Mesenchymal stem cell (in vitro differentiated cells and primary cell): ENCODE measurements at regions not wholly inside any gene's neighbourhood (a gene's known extent, or its start where the extent isn't known, plus 50 kb on each side); places are given as distances from the start of the nearest gene placed in this dataset.

Experiments used
- DNase-seq: peaks from one replicate; pipeline ENCODE4 v3.0.0-alpha.2; 2013
- H2AFZ ChIP-seq: one replicate; pipeline ENCODE4 v1.6.1; 2013; ENCODE audit warnings: low read depth, mild to moderate bottlenecking, control low read depth, inconsistent platforms, low read length, moderate library complexity
- H2AK5ac ChIP-seq: 2 replicates; pipeline ENCODE4 v1.6.1; 2013; ENCODE audit warnings: low read length, moderate library complexity, mild to moderate bottlenecking, inconsistent platforms; ENCODE audit not compliant: severe bottlenecking
- H2BK120ac ChIP-seq: one replicate; pipeline ENCODE4 v1.6.1; 2013; ENCODE audit warnings: low read depth, mild to moderate bottlenecking, inconsistent platforms, low read length, moderate library complexity
- H2BK12ac ChIP-seq, 2 experiments: one replicate each; pipeline ENCODE4 v1.6.1; 2013; ENCODE audit warnings: inconsistent platforms in 2 of 2, low read length in 2 of 2, mild to moderate bottlenecking in 2 of 2, moderate library complexity in 2 of 2, control low read depth in 1 of 2
- H2BK15ac ChIP-seq: one replicate; pipeline ENCODE4 v1.6.1; 2013; ENCODE audit warnings: mild to moderate bottlenecking, low read depth, inconsistent platforms; ENCODE audit not compliant: poor library complexity, severe bottlenecking
- H2BK5ac ChIP-seq: 2 replicates; pipeline ENCODE4 v1.6.1; 2013; ENCODE audit warnings: low read depth, mild to moderate bottlenecking, low read length, control low read depth, inconsistent platforms; ENCODE audit not compliant: poor library complexity, severe bottlenecking
- H3K14ac ChIP-seq, 2 experiments: one replicate each; pipeline ENCODE4 v1.6.1; 2013; ENCODE audit warnings: inconsistent platforms in 2 of 2, low read length in 2 of 2, control low read depth in 1 of 2, mild to moderate bottlenecking in 1 of 2, moderate library complexity in 1 of 2
- H3K18ac ChIP-seq, 2 experiments: one replicate each; pipeline ENCODE4 v1.6.1; 2013; ENCODE audit warnings: inconsistent platforms in 2 of 2, low read length in 2 of 2, control low read depth in 1 of 2, low read depth in 1 of 2, mild to moderate bottlenecking in 1 of 2
- H3K23ac ChIP-seq, 2 experiments: one replicate each; pipeline ENCODE4 v1.6.1; 2013; ENCODE audit warnings: inconsistent platforms in 2 of 2, low read length in 2 of 2, mild to moderate bottlenecking in 2 of 2, moderate library complexity in 2 of 2, control low read depth in 1 of 2
- H3K27ac ChIP-seq: 2 replicates; pipeline ENCODE4 v1.5.1; 2013; ENCODE audit warnings: mild to moderate bottlenecking, moderate library complexity, low read length, control low read depth, inconsistent platforms; ENCODE audit not compliant: poor library complexity, severe bottlenecking
- H3K27me3 ChIP-seq, 2 experiments: 2 replicates each; pipeline versions ENCODE4 v1.6.1 to v1.7.0; 2013; ENCODE audit warnings: low read length in 2 of 2, mild to moderate bottlenecking in 2 of 2, moderate library complexity in 2 of 2, control low read depth in 1 of 2, inconsistent platforms in 1 of 2; ENCODE audit not compliant: control insufficient read depth in 1 of 2, insufficient read depth in 1 of 2
- H3K36me3 ChIP-seq, 2 experiments: 2 replicates each; pipeline versions ENCODE4 v1.6.1 to v1.7.0; 2013; ENCODE audit warnings: low read length in 2 of 2, control low read depth in 1 of 2, inconsistent platforms in 1 of 2, low read depth in 1 of 2, mild to moderate bottlenecking in 1 of 2; ENCODE audit not compliant: insufficient read depth in 2 of 2, control insufficient read depth in 1 of 2
- H3K4ac ChIP-seq, 2 experiments: one replicate each; pipeline ENCODE4 v1.6.1; 2013; ENCODE audit warnings: inconsistent platforms in 2 of 2, low read length in 2 of 2, mild to moderate bottlenecking in 2 of 2, moderate library complexity in 2 of 2, control low read depth in 1 of 2, low read depth in 1 of 2
- H3K4me1 ChIP-seq: 2 replicates; pipeline ENCODE4 v1.6.1; 2013; ENCODE audit warnings: low read depth, low read length, control low read depth; ENCODE audit not compliant: control insufficient read depth, insufficient read depth
- H3K4me2 ChIP-seq: 2 replicates; pipeline ENCODE4 v1.6.1; 2013; ENCODE audit warnings: low read length, mild to moderate bottlenecking, inconsistent platforms; ENCODE audit not compliant: poor library complexity, severe bottlenecking
- H3K4me3 ChIP-seq, 2 experiments: 2 replicates each; pipeline versions ENCODE4 v1.5.1 to v1.7.0; 2013; ENCODE audit warnings: low read length in 2 of 2, mild to moderate bottlenecking in 2 of 2, control low read depth in 1 of 2, low read depth in 1 of 2; ENCODE audit not compliant: insufficient read depth in 1 of 2
- H3K79me1 ChIP-seq: replicated peaks from 2 replicates; pipeline ENCODE4 v1.6.1; 2013; ENCODE audit warnings: mild to moderate bottlenecking, control low read depth, low read length, inconsistent platforms; ENCODE audit not compliant: poor library complexity, severe bottlenecking
- H3K9ac ChIP-seq: 2 replicates; pipeline ENCODE4 v1.7.0; 2013; ENCODE audit warnings: mild to moderate bottlenecking, low read length, moderate library complexity
- H3K9me3 ChIP-seq: 2 replicates; pipeline ENCODE4 v1.7.0; 2013; ENCODE audit warnings: mild to moderate bottlenecking, low read length; ENCODE audit not compliant: control insufficient read depth
- H4K8ac ChIP-seq: one replicate; pipeline ENCODE4 v1.6.1; 2013; ENCODE audit warnings: inconsistent platforms, mild to moderate bottlenecking, low read length, moderate library complexity
- H4K91ac ChIP-seq: one replicate; pipeline ENCODE4 v1.6.1; 2013; ENCODE audit warnings: mild to moderate bottlenecking, low read length, inconsistent platforms
- WGBS: methylation state at CpG from one replicate; pipeline ENCODE4 v1.1.7; 2013; ENCODE audit warnings: mixed read lengths; 5-methylcytosine and 5-hydroxymethylcytosine counted together

GRCh38 chr5:85646036-85646435 is 971.7 kb upstream of the COX7C start:
- Histone ChIP-seq H2BK15ac (no peak overlapping the region), H3K27ac (no peak overlapping the region), H3K4me3 (no peak overlapping the region), H3K18ac (no peak overlapping the region), H3K4me2 (no peak overlapping the region), H3K23ac (no peak overlapping the region), H3K4ac (no peak overlapping the region), H4K8ac (no peak overlapping the region), H3K9ac (no peak overlapping the region), H2BK5ac (no peak overlapping the region), H3K27me3 (no peaks in the 10 kb centered on the region), H3K36me3 (no peaks in the 10 kb centered on the region), H3K9me3 (peaks cover 3% of the 10 kb centered on the region), H3K79me1 (no peaks in the 10 kb centered on the region), H2AFZ (no peak overlapping the region), H2AK5ac (no peak overlapping the region), H2BK120ac (no peak overlapping the region), H2BK12ac (no peak overlapping the region), H4K91ac (no peak overlapping the region), H3K14ac (no peak overlapping the region), H3K4me1 (no peaks in the 10 kb centered on the region)
- 95% methylated on average over 5 of the region's 7 CpGs for WGBS
- DNase-seq, result no peak

GRCh38 chr5:85646641-85647040 is 971.1 kb upstream of the COX7C start:
- Histone ChIP-seq H3K14ac (no peak overlapping the region), H3K27me3 (no peaks in the 10 kb centered on the region), H3K4me2 (no peak overlapping the region), H2BK15ac (no peak overlapping the region), H3K4me1 (no peaks in the 10 kb centered on the region), H3K79me1 (no peaks in the 10 kb centered on the region), H3K9me3 (peaks cover 3% of the 10 kb centered on the region), H2BK120ac (no peak overlapping the region), H2AK5ac (no peak overlapping the region), H3K18ac (no peak overlapping the region), H4K91ac (no peak overlapping the region), H3K4me3 (no peak overlapping the region), H3K23ac (no peak overlapping the region), H2AFZ (no peak overlapping the region), H3K9ac (no peak overlapping the region), H3K27ac (no peak overlapping the region), H4K8ac (no peak overlapping the region), H2BK12ac (no peak overlapping the region), H3K4ac (no peak overlapping the region), H2BK5ac (no peak overlapping the region), H3K36me3 (no peaks in the 10 kb centered on the region)
- DNase-seq, result no peak
- WGBS, result 96% methylated on average over 2 of the region's 2 CpGs

- Histone ChIP-seq H3K9ac (no peak overlapping the region), H2BK15ac (no peak overlapping the region), H2AFZ (no peak overlapping the region), H3K4me3 (no peak overlapping the region), H3K4me2 (no peak overlapping the region), H3K4me1 (no peaks in the 10 kb centered on the region), H3K79me1 (no peaks in the 10 kb centered on the region), H3K36me3 (no peaks in the 10 kb centered on the region), H3K27me3 (no peaks in the 10 kb centered on the region), H3K4ac (no peak overlapping the region), H4K91ac (no peak overlapping the region), H3K14ac (no peak overlapping the region), H2AK5ac (no peak overlapping the region), H3K9me3 (peaks cover 3% of the 10 kb centered on the region), H2BK12ac (no peak overlapping the region), H3K27ac (no peak overlapping the region), H3K18ac (no peak overlapping the region), H4K8ac (no peak overlapping the region), H3K23ac (no peak overlapping the region), H2BK5ac (no peak overlapping the region), H2BK120ac (no peak overlapping the region)
- 87% methylated on average over 25 of the region's 25 CpGs for WGBS
- no peak for DNase-seq
These were observed 970.2 kb upstream of the COX7C start for GRCh38 chr5:85647349-85648127.

- Histone ChIP-seq H4K8ac (no peak overlapping the region), H2AK5ac (no peak overlapping the region), H3K18ac (no peak overlapping the region), H2BK15ac (no peak overlapping the region), H3K27me3 (no peaks in the 10 kb centered on the region), H3K23ac (no peak overlapping the region), H3K9me3 (peaks cover 3% of the 10 kb centered on the region), H4K91ac (no peak overlapping the region), H3K4me3 (no peak overlapping the region), H2AFZ (no peak overlapping the region), H3K4me2 (no peak overlapping the region), H3K27ac (no peak overlapping the region), H2BK120ac (no peak overlapping the region), H3K36me3 (no peaks in the 10 kb centered on the region), H3K79me1 (no peaks in the 10 kb centered on the region), H2BK12ac (no peak overlapping the region), H3K4ac (no peak overlapping the region), H3K4me1 (no peaks in the 10 kb centered on the region), H2BK5ac (no peak overlapping the region), H3K9ac (no peak overlapping the region), H3K14ac (no peak overlapping the region)
- WGBS, result 80% methylated on average over 3 of the region's 4 CpGs
- no peak for DNase-seq
These were observed 969.2 kb upstream of the COX7C start for GRCh38 chr5:85648495-85648894.
